SU-DHL-6 (cell line): ENCODE measurements at regions not wholly inside any gene's neighbourhood (a gene's known extent, or its start where the extent isn't known, plus 50 kb on each side); places are given as distances from the start of the nearest gene placed in this dataset.

Experiments used
- H2AFZ ChIP-seq: fragments of 200-600 bp; sonication (generic); 2 replicates; pipeline ENCODE4 v1.6.1; 2014; ENCODE audit warnings: low read depth, mild to moderate bottlenecking, moderate library complexity, mixed read lengths, antibody characterized with exemption, low read length; ENCODE audit not compliant: severe bottlenecking
- H3F3A ChIP-seq: fragments of 200-600 bp; shearing (Covaris generic); 2 replicates; pipeline ENCODE4 v1.6.0; 2016; ENCODE audit warnings: antibody characterized with exemption, mild to moderate bottlenecking; ENCODE audit not compliant: insufficient read depth
- H3K27ac ChIP-seq: fragments of 200-600 bp; sonication (generic); 2 replicates; pipeline ENCODE4 v1.5.1; 2016; ENCODE audit warnings: low read depth, mild to moderate bottlenecking, low read length, moderate library complexity, mixed read lengths
- H3K27me3 ChIP-seq: fragments of 200-600 bp; sonication (generic), shearing (Covaris generic); 2 replicates; pipeline ENCODE4 v1.6.0; 2014; ENCODE audit warnings: mild to moderate bottlenecking, low read length
- H3K36me3 ChIP-seq: fragments of 200-600 bp; sonication (generic); 2 replicates; pipeline ENCODE4 v1.6.1; 2014; ENCODE audit warnings: mild to moderate bottlenecking, low read length, mixed read lengths
- H3K4me2 ChIP-seq: fragments of 300-600, 200-600 bp; shearing (Covaris generic), sonication (generic); 2 replicates; pipeline ENCODE4 v1.6.0; 2014; ENCODE audit warnings: low read length, low read depth, mild to moderate bottlenecking; ENCODE audit not compliant: poor library complexity, severe bottlenecking
- H3K4me3 ChIP-seq: fragments of 200-600 bp; sonication (generic); 2 replicates; pipeline ENCODE4 v1.5.1; 2014; ENCODE audit warnings: antibody characterized with exemption, low read length, mild to moderate bottlenecking, mixed read lengths; ENCODE audit not compliant: insufficient read depth, poor library complexity, severe bottlenecking
- H3K79me2 ChIP-seq: fragments of 200-600 bp; sonication (generic); 2 replicates; pipeline ENCODE4 v1.6.1; 2014; ENCODE audit warnings: mild to moderate bottlenecking, low read length, moderate library complexity; ENCODE audit not compliant: insufficient read depth
- H3K9ac ChIP-seq: fragments of 200-600 bp; sonication (generic); 2 replicates; pipeline ENCODE4 v1.7.0; 2014; ENCODE audit warnings: mild to moderate bottlenecking, low read length
- H3K9me2 ChIP-seq: fragments of 200-600 bp; sonication (generic); replicated peaks from 2 replicates; pipeline ENCODE4 v1.6.1; 2014; ENCODE audit warnings: low read length; ENCODE audit not compliant: insufficient read depth
- H3K9me3 ChIP-seq: fragments of 200-600 bp; sonication (generic); 2 replicates; pipeline ENCODE4 v1.6.1; 2014; ENCODE audit warnings: low read length, mixed read lengths; ENCODE audit not compliant: insufficient read depth
- H4K20me1 ChIP-seq: fragments of 200-600 bp; sonication (generic); 2 replicates; pipeline ENCODE4 v1.6.1; 2014; ENCODE audit warnings: low read depth, mild to moderate bottlenecking, antibody characterized with exemption, low read length, moderate library complexity, mixed read lengths
- CTCF ChIP-seq: fragments of 200-600 bp; sonication (generic); IDR thresholded peaks from one replicate; pipeline ENCODE4 v1.5.1; 2017; ENCODE audit warnings: antibody characterized with exemption, mild to moderate bottlenecking, low read length, moderate library complexity; ENCODE audit not compliant: insufficient read depth, poor library complexity, severe bottlenecking
- EZH2phosphoT487 ChIP-seq: fragments of 200-600 bp; sonication (generic), shearing (Covaris generic); conservative IDR thresholded peaks from 2 replicates; pipeline ENCODE4 v1.6.1; 2018; ENCODE audit warnings: mild to moderate bottlenecking, antibody characterized with exemption, low read length, moderate library complexity, mixed read lengths

GRCh38 chr9:11142965-11143738 lies 530.4 kb upstream of the PTPRD start:
- Histone ChIP-seq H3K9me3 (no peaks in the 10 kb centered on the region), H3K27me3 (no peaks in the 10 kb centered on the region), H3K9ac (no peak overlapping the region), H4K20me1 (no peaks in the 10 kb centered on the region), H3K79me2 (no peaks in the 10 kb centered on the region), H3K4me2 (no peak overlapping the region), H3K36me3 (no peaks in the 10 kb centered on the region), H3K27ac (no peak overlapping the region), H3K4me3 (no peak overlapping the region), H3F3A (no peaks in the 10 kb centered on the region), H2AFZ (no peak overlapping the region), H3K9me2 (no peaks in the 10 kb centered on the region)
- no peak for TF ChIP-seq CTCF
- TF ChIP-seq EZH2phosphoT487, result no peak

GRCh38 chr9:11144746-11145145 lies 531.9 kb upstream of the PTPRD start:
- Histone ChIP-seq H3K4me3 (no peak overlapping the region), H3K9me2 (no peaks in the 10 kb centered on the region), H3F3A (no peaks in the 10 kb centered on the region), H3K36me3 (no peaks in the 10 kb centered on the region), H2AFZ (no peak overlapping the region), H3K9me3 (no peaks in the 10 kb centered on the region), H3K79me2 (no peaks in the 10 kb centered on the region), H3K27me3 (no peaks in the 10 kb centered on the region), H3K4me2 (no peak overlapping the region), H3K27ac (no peak overlapping the region), H3K9ac (no peak overlapping the region), H4K20me1 (no peaks in the 10 kb centered on the region)
- TF ChIP-seq EZH2phosphoT487, result no peak
- TF ChIP-seq CTCF, result no peak

GRCh38 chr9:11148189-11148588 lies 535.4 kb upstream of the PTPRD start:
- Histone ChIP-seq H3K79me2 (no peaks in the 10 kb centered on the region), H3K9me3 (0 out of 2 replicates have a peak, but pooled peaks cover 3% of the 10 kb centered on the region), H3K27ac (no peak overlapping the region), H3K4me2 (no peak overlapping the region), H3K9me2 (no peaks in the 10 kb centered on the region; the same call in 1 of the 2 replicates), H3K36me3 (no peaks in the 10 kb centered on the region), H3K9ac (no peak overlapping the region), H3F3A (no peaks in the 10 kb centered on the region), H3K27me3 (no peaks in the 10 kb centered on the region), H4K20me1 (no peaks in the 10 kb centered on the region), H3K4me3 (no peak overlapping the region), H2AFZ (no peak overlapping the region)
- TF ChIP-seq EZH2phosphoT487 (no peak), CTCF (no peak)
